ENCODE measurements at regions not wholly inside any gene's neighbourhood (a gene's known extent, or its start where the extent isn't known, plus 50 kb on each side); places are given as distances from the start of the nearest gene placed in this dataset.

DNA sequence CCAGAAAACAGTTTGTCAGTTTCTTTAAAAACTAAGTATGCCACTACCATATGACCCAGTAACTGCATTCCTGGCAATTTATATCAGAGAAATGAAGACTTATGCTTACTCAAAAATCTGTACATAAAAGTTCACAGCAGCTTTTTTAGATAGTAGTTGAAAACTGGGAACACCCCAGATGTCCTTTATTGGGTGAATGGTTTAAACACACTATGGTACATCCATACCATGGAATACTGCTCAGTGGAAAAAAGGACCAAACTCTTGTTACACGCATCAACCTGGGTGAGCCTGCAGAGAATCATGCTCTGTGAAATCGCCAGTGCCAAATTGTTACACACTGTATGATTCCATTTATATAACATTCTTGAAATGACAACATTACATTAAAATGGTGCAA, 127.6 kb upstream of the RET start:
- no peak for DNase-seq (ENCODE audit: low read depth, low spot score)
- H3K4me3 ChIP-seq (ENCODE audit: low read length): no peak overlapping the region

DNA sequence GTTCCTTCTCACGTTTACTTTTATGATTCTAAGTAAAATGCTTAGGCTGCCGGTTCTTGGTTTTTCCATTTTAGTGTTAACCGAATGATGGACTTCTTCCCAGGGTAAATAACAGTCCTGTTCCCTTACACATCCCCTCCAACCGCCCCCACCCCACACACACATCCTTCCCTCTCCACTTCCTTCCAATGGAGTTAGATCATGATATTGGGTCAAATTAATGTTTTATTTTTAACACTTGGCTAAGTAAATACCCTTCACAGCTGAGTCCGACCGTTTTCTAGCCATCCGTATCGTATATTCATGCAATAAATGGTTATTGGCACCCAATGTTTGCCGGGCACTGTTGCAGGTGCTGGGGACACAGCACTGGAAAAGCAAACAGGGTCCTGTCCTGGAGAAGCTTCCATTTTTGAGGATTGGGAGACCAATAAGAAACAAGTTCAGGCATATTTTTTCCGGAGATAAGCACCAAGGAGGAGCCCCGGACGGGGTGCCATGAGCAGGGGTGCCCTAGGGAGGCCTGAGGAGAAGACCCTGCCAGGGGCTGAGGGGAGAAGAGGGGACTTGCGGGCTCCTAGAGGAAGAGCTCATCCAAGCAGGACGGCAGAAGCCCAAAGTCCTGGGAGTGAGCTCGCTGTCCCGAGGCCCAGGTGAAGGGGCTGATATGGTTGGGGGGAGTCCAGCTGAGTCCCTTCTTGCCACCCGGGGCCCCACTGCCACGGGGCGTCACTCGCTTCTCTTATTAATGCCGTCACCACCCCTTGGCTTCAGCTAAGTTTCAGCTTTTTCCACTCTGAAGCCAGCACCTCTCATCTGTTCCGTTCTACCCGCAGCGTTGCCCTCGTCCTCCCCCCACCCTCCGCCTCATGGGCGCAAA, 126.0 kb upstream of the RET start:
- H3K4me3 ChIP-seq (ENCODE audit: low read length): no peak overlapping the region
- DNase-seq (ENCODE audit: low read depth, low spot score): no peak

DNA sequence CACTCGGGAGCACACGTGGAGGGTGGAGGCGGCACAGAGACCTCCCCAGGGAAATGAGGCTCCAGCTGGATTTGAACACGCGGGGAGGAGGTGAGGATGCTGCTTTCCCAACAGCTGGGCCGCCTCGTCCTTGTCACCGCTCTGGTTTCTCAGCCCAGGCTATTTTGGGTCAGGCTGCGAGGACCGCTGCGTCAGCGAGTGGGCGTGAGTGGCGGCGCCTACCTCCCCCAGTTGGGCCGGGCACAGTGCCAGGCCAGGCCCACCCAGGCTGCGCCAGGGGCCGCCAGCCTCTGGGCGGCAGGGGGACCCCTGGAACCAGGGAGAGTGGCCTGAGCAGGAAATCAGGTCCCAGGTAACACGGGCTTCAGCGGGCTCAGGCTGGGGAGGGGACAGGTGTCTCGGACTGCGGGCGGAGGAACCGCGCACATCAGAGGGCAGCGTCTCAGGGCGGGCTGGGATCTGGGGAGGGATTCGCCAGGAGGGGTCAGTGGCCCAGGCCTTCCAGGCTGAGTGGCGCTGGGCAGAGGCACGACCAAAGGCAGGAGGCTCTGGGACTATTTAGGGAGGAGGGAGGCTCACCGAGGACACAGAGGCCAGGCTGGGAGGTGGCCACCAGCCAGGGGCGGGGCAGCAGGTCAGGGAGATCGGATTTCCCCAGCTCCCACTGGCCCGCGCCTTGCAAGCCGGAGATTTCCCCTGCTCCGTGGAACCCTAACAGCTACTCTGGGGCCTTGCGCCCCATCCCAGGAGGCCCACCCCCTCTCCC, 125.2 kb upstream of the RET start:
- no peak overlapping the region for H3K4me3 ChIP-seq (ENCODE audit: low read length)
- DNase-seq (ENCODE audit: low read depth, low spot score): no peak

DNA sequence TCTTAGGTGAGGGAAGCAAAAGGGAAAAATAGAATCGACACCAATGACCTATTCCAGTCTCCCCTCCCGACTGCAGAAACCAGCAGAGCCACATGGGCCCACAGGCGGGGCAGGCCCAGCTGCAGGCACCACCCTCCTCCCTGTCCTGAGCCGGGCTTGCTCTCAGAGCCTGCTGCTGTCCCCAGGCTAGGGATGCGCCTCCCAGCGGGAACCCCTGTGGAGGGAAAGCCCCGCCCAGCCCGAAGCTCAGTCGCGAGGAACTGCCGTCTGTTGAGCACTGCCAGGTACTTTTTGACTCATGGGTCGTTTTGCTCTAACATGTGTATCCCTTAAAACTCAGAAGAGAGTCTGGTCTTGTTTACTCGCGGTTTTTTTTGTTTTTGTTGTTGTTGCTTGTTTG, 124.5 kb upstream of the RET start:
- no peak for DNase-seq (ENCODE audit: low read depth, low spot score)
- no peak overlapping the region for H3K4me3 ChIP-seq (ENCODE audit: low read length)

GRCh38 chr10:42952931-42953683, 123.8 kb upstream of the RET start:
- DNase-seq (ENCODE audit: low read depth, low spot score): no peak

GRCh38 chr10:42953684-42954674, 122.9 kb upstream of the RET start:
- H3K4me3 ChIP-seq (ENCODE audit: low read length): no peak overlapping the region
- no peak for DNase-seq (ENCODE audit: low read depth, low spot score)

More at GRCh38 chr10:42952931-42953683, 123.8 kb upstream of the RET start:
- no peak overlapping the region for H3K4me3 ChIP-seq (ENCODE audit: low read length)

DNA sequence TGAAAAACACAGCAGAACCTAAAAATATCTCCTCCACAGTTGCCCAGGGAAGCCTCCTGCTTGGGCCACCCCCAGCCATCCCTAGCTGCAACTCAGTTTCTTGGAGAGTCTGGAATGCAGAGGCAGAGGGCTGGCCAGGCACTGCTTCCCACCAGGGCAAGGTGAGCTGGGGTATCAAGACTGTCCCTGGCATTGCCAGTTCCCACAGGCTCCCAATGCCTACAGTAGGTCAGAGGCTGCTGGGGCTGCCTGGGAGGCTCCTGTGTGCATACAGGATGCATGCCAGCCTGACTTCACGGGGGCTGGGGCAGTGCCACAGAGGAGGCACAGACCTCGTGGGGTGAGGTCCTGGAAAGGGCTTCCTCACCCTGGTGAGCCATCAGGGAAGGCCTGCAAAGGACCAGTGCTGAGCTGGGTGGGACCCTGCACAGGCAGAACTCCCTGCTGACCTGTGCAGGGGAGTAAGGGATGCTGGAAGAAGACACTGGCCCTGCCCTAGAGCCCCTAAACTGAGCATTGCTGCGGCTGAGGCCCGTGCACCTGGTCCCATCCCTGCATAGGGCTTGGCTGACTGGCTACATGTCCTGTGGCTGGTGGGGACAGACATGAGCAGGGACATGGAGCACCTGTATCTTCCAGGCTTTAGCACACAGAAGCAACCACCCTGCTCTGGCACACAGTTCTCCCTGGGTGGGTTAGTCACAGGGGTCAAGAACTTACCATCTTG, 121.9 kb upstream of the RET start:
- no peak for DNase-seq (ENCODE audit: low read depth, low spot score)
- H3K4me3 ChIP-seq (ENCODE audit: low read length): no peak overlapping the region

DNA sequence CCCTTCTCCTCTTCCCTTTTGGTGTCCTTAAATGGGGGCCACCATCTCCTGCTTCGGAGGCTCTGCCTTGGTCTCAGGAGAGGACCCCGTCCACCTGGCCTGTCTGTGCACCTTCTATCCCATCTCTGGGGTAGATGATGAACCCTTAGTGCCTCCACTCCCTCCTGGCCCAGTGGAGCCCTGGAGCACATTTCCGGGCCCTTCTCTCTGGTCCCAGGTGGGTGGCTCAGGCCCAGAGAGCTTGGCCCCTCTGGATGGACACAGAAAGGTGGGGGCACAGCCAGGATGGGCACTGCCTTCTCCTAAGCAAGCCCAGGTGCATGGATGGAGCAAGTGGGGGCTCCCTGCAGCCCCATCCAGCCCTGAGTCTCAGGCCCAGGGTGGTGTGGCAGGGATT, 121.4 kb upstream of the RET start:
- DNase-seq (ENCODE audit: low read depth, low spot score): no peak
- no peak overlapping the region for H3K4me3 ChIP-seq (ENCODE audit: low read length)

DNA sequence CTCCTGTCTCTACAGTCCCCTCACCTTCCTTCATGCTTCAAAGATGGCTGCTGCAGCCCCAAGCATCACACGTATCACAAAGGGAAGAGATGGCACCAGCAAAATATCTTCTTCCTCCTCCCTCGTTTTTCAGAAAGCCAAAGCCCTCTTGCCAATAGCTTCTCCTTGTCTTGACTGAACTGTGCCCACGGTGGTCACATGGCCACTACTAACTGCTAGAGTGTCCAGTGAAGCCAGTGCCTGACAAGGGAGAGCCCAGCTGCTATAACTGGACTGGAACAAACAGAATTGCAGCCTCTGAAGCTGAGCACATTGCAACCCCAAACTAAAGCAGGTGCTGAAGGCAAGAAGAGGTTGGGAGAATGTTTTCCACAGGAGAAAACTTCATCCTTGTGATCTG, 120.8 kb upstream of the RET start:
- H3K4me3 ChIP-seq (ENCODE audit: low read length): no peak overlapping the region
- DNase-seq (ENCODE audit: low read depth, low spot score): no peak

GRCh38 chr10:42958142-42958868, 118.6 kb upstream of the RET start:
- H3K4me3 ChIP-seq (ENCODE audit: low read length): no peak overlapping the region
- DNase-seq (ENCODE audit: low read depth, low spot score): no peak

- no peak for DNase-seq (ENCODE audit: low read depth, low spot score)
- H3K4me3 ChIP-seq (ENCODE audit: low read length): no peak overlapping the region
Observed at GRCh38 chr10:42959833-42960232, 117.0 kb upstream of the RET start.

DNA sequence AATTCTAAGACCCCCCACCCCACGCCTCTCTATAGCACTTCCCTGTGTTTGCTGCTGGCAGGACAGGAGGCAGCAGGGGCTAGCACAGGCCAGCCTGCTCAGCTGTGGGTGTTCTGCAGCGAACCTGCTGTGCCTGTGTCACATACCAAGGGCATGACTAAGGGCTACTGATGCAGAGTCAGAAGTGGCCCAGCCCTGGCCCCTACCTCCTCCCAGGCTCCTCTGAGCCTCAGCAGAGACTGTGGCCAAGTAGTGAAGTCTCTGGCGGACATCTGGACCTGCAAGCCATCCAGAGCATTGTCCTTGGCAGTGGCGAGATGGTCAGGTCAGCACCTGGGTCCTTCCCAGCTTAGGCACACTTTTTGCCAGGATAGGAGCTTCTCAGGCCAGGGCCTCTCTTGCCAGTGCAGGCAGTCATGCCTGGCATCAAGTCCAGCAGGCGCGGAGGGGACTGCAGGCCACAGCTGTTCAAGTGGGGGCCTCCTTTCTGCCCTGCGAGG, 116.3 kb upstream of the RET start:
- DNase-seq (ENCODE audit: low read depth, low spot score): no peak
- no peak overlapping the region for H3K4me3 ChIP-seq (ENCODE audit: low read length)

DNA sequence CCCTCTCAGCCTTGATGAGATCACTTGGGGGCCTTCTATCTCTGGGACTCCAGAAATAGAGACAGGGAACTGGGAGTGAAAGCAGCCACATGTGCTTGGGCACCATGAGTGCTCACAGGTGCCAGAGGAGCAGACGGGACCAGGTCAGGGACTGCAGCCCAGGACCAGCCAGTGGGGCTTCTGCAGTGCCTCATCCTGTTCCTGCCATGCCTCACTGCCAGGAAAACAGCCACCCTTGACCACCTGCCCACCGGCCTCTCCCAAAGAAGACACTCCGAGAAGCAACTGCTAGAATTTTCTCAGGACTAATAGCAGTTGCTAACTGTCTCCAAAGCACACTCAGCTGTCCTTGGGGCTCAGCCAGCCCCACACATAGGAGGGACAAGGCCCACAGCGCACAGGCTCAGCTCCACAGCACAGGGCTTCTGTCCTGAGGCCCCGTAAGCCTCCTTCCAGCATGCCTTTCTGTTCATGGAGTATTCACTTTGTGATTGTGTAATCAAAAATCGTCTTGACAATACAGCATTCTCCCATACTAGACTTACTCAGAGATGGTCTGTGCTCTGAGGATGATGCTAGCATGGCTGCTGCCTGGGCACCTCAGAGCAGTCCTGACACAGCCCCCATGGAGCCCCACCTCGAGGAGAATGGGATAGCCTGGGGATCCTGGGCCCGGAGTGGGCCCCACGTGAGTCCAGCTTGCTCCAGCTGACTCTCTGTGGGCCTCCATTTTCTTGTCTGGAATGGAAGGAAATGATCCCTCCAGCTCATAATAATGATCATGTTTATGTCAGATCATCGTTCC, 115.7 kb upstream of the RET start:
- no peak overlapping the region for H3K4me3 ChIP-seq (ENCODE audit: low read length)
- no peak for DNase-seq (ENCODE audit: low read depth, low spot score)

GRCh38 chr10:42961796-42962109, 115.1 kb upstream of the RET start:
- DNase-seq (ENCODE audit: low read depth, low spot score): no peak
- no peak overlapping the region for H3K4me3 ChIP-seq (ENCODE audit: low read length)

- no peak overlapping the region for H3K4me3 ChIP-seq (ENCODE audit: low read length)
- no peak for DNase-seq (ENCODE audit: low read depth, low spot score)
Observed at GRCh38 chr10:42962110-42962901, 114.6 kb upstream of the RET start.

- no peak overlapping the region for H3K4me3 ChIP-seq (ENCODE audit: low read length)
- no peak for DNase-seq (ENCODE audit: low read depth, low spot score)
Observed at GRCh38 chr10:42962902-42963231, 114.0 kb upstream of the RET start.

Data from Jurkat, Clone E6-1 (cell line).